Activated naive CD4-positive, alpha-beta T cell treated with anti-CD3 and anti-CD28 coated beads, Interleukin-2, amount 50 U/mL, for 72 hours (primary cell): ENCODE measurements at regions not wholly inside any gene's neighbourhood (a gene's known extent, or its start where the extent isn't known, plus 50 kb on each side); places are given as distances from the start of the nearest gene placed in this dataset.

Experiments
- ATAC-seq, 2 donors: fragments of 150-1000 bp; cut with Tn5 transposase; 2 replicates each; pipeline ENCODE4 v1.10.0; 2021; ENCODE audit warnings: mild to moderate bottlenecking in 2 of 2, moderate library complexity in 2 of 2
- DNase-seq, 2 donors: peaks; one replicate each; pipeline ENCODE4 v3.0.0; 2021 to 2022; ENCODE audit warnings: low spot score in 2 of 2
- H3K27ac Mint-ChIP-seq, 2 donors: one replicate each; pipeline ENCODE4 v1.8.0; 2022; ENCODE audit warnings: mild to moderate bottlenecking in 2 of 2, mixed read lengths in 2 of 2
- H3K36me3 Mint-ChIP-seq, 2 donors: one replicate each; pipeline ENCODE4 v1.8.0; 2022; ENCODE audit warnings: mixed read lengths in 2 of 2
- H3K9me3 Mint-ChIP-seq, 2 donors: one replicate each; pipeline ENCODE4 v1.8.0; 2022; ENCODE audit warnings: mixed read lengths in 2 of 2

DNA sequence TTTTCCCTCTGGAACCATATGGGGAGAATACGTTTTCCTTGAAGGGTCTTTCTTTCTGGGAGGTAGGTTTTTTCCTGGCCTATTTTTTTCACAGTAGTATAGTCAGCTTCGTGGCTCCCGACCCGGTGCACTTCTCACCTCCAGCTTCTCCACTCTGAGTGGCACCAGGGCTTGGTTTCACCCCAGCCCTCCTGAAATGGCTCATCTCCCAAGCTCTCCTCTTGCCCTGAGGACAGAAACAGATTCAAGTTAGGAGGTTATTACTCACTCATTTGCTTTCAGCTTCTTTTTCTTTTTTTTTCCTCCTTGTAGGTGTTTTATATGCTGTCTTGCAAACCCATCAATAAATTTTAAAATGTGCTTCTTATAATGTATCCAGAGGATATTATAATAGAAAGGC lies 199.3 kb downstream of the RFC3 start:
- DNase-seq (no peak), ATAC-seq (no peak)
- Mint-ChIP-seq H3K9me3 (peaks cover 4 to 7% of the 10 kb centered on the region in 2 donors), H3K36me3 (no peaks in the 10 kb centered on the region), H3K27ac (no peak overlapping the region)

GRCh38 chr13:34019870-34020269 lies 201.9 kb downstream of the RFC3 start:
- no peak overlapping the region for H3K27ac Mint-ChIP-seq
- H3K9me3 Mint-ChIP-seq = peaks cover 4 to 12% of the 10 kb centered on the region in 2 donors
- no peaks in the 10 kb centered on the region for H3K36me3 Mint-ChIP-seq
- ATAC-seq = no peak
- DNase-seq = no peak

DNA sequence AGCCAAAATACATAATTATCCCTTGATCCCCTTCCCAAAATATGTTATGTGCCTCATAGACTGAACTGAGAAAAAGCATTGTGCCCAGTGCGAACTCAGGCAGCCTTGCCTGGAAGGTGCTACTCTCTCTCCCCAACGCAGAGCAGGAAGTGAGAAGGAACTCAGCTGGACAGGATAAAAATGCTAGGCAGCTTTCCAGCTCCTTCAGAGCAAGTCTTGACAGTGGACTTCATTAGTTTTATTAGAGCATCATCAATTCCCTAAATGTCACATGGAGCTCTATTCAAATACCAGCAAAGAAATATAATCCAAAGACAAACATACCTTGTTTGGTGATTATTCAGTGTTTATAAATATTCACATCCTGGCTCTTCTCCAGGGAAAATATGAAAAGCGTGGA lies 202.4 kb downstream of the RFC3 start:
- Mint-ChIP-seq H3K27ac (no peak overlapping the region), H3K36me3 (no peaks in the 10 kb centered on the region), H3K9me3 (peaks cover 4 to 12% of the 10 kb centered on the region in 2 donors)
- no peak for DNase-seq
- ATAC-seq = no peak

DNA sequence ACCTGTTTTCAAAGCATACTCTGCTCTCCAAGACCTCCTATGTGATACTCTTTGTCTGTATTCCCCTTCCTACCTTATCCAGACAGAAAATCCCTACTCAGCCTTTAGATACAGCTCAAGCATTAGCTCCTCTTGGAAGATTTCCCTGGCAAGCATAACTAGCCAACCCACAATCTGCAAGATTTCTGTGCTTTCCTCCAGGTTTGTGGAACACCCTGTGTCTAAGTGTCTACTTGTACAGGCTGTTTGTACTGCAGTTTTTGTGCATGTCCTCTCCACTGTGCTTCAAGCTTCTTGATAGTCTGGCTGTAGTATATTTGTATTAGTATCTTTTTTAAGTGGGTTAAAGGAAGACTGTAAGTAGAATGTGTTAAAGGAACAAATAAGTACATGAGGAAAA lies 203.7 kb downstream of the RFC3 start:
- Mint-ChIP-seq H3K36me3 (no peaks in the 10 kb centered on the region), H3K9me3 (peaks cover 8 to 17% of the 10 kb centered on the region in 2 donors), H3K27ac (no peak overlapping the region)
- DNase-seq (no peak), ATAC-seq (no peak)

DNA sequence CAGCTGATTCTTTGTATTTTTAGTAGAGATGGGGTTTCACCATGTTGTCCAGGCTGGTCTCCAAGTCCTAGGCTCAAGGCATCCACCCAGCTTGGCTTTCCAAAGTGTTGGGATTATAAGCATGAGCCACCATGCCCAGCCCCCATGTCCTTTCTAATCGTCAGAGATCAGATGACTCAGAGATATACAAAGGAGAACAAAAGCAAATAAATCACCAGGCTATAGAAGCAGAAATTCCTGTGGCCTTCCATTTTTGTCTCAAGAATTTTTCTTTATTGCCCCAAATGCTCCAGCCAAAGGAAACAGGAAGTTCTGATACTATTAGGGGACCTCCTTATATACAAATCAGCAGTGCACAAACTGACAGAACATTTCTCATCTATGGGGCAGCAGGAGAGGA lies 207.8 kb downstream of the RFC3 start:
- H3K27ac Mint-ChIP-seq = no peak overlapping the region
- no peak for ATAC-seq
- H3K9me3 Mint-ChIP-seq = peaks cover 21 to 28% of the 10 kb centered on the region in 2 donors
- H3K36me3 Mint-ChIP-seq = no peaks in the 10 kb centered on the region
- no peak for DNase-seq

DNA sequence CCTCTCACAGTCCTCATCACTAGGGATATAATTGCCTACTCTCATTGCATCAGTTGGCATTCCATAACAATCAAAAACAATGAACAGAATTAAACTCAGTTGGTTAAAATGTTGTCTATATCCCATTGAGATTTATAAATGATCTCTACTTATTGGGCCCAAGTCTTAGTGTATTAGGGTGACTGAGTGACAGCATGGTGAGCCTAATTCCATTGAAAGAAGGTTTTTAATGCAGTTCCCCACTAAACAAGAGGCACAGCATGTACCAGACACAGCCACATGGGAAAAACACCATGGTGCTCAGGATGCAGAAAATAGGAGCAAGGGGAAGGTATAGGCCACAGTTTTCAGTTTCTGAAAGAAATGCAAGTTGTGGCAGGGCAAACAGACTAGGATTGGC lies 208.4 kb downstream of the RFC3 start:
- H3K36me3 Mint-ChIP-seq = no peaks in the 10 kb centered on the region
- DNase-seq (no peak), ATAC-seq (no peak)
- H3K9me3 Mint-ChIP-seq = peaks cover 21 to 27% of the 10 kb centered on the region in 2 donors
- H3K27ac Mint-ChIP-seq = no peak overlapping the region

GRCh38 chr13:34028496-34029442 lies 210.8 kb downstream of the RFC3 start:
- H3K27ac Mint-ChIP-seq = no peak overlapping the region
- no peak for ATAC-seq
- H3K36me3 Mint-ChIP-seq = no peaks in the 10 kb centered on the region
- no peak for DNase-seq
- peaks cover 15 to 17% of the 10 kb centered on the region in 2 donors for H3K9me3 Mint-ChIP-seq

- no peaks in the 10 kb centered on the region for H3K36me3 Mint-ChIP-seq
- H3K9me3 Mint-ChIP-seq = peaks cover 15 to 17% of the 10 kb centered on the region in 2 donors
- no peak for ATAC-seq
- H3K27ac Mint-ChIP-seq = no peak overlapping the region
- DNase-seq = no peak
These were observed 212.8 kb downstream of the RFC3 start for GRCh38 chr13:34030782-34031181.

DNA sequence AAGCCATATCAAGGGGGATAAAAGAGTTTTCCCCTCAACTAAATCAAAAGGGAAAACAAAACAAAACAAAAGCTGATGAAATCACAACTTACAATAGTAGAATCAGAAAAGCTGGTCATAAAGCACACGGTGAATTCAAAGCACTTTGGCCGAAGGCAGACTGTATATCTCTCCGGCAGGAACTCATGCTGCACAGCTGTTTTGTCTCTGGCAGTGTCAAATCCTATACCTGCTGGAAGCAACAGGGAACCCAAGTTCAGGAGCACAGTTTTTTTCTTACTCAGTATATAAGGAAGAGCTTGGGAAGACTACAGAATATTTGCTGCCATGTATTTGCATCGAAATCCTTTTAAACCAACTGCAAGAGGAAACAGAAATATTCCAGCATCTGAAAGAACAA lies 213.7 kb downstream of the RFC3 start:
- Mint-ChIP-seq H3K36me3 (no peaks in the 10 kb centered on the region), H3K9me3 (peaks cover 11 to 17% of the 10 kb centered on the region in 2 donors), H3K27ac (no peak overlapping the region)
- DNase-seq = no peak
- no peak for ATAC-seq

DNA sequence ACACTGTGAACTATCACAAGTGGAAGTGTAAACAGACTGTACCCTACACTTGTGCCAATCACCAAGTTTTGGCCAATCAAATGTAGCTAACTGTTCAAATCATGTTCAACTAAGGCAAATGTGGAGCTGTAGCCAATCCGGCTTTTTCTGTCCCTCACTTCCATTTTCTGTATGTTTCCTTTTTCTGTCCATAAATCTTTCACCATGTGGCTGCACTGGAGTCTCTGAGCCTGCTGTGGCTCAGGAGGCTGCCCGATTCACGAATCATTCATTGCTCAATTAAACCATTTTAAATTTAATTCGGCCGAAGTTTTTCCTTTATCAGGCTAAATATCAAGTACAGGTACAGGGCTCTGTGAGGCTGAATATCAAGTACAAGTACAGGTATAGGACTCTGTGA lies 216.5 kb downstream of the RFC3 start:
- DNase-seq = no peak
- Mint-ChIP-seq H3K36me3 (no peaks in the 10 kb centered on the region), H3K27ac (no peak overlapping the region), H3K9me3 (peaks cover 9 to 12% of the 10 kb centered on the region in 2 donors)
- ATAC-seq = no peak

- no peak for DNase-seq
- H3K27ac Mint-ChIP-seq = no peak overlapping the region
- ATAC-seq = no peak
- peaks cover 3 to 4% of the 10 kb centered on the region in 2 donors for H3K9me3 Mint-ChIP-seq
- no peaks in the 10 kb centered on the region for H3K36me3 Mint-ChIP-seq
These were observed 217.2 kb downstream of the RFC3 start for GRCh38 chr13:34035178-34035577.

GRCh38 chr13:34035676-34036325 lies 217.9 kb downstream of the RFC3 start:
- DNase-seq = no peak
- peaks cover 3 to 4% of the 10 kb centered on the region in 2 donors for H3K9me3 Mint-ChIP-seq
- no peak for ATAC-seq
- no peak overlapping the region for H3K27ac Mint-ChIP-seq
- H3K36me3 Mint-ChIP-seq = no peaks in the 10 kb centered on the region

- no peak for DNase-seq
- Mint-ChIP-seq H3K9me3 (peaks cover 3 to 4% of the 10 kb centered on the region in 2 donors), H3K36me3 (no peaks in the 10 kb centered on the region), H3K27ac (no peak overlapping the region)
- ATAC-seq = no peak
These were observed 219.9 kb downstream of the RFC3 start for GRCh38 chr13:34037636-34038540.

- Mint-ChIP-seq H3K27ac (no peak overlapping the region), H3K36me3 (no peaks in the 10 kb centered on the region), H3K9me3 (peaks cover 3 to 4% of the 10 kb centered on the region in 2 donors)
- DNase-seq (no peak), ATAC-seq (no peak)
These were observed 220.7 kb downstream of the RFC3 start for GRCh38 chr13:34038541-34039068.

DNA sequence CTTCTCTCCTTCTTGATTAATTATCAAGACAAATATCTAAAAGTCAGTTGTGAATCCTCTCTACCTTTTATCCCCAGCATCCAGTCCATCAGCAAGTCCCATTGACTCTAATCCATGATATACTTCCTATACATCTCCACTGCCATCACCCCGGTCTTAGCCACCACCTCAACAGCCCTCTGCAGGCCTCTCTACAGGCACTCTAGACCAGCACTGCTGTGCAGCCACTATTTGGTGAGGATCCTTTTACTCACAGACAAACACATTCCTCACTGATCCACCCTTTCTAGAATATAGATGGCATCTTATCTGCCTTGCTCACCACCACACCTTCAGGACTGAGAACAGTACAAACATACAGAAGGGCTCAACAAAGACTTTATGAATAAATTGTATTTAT lies 221.7 kb downstream of the RFC3 start:
- ATAC-seq = no peak
- Mint-ChIP-seq H3K36me3 (no peaks in the 10 kb centered on the region), H3K27ac (no peak overlapping the region), H3K9me3 (peaks cover 3 to 4% of the 10 kb centered on the region in 2 donors)
- DNase-seq = no peak

- Mint-ChIP-seq H3K36me3 (no peaks in the 10 kb centered on the region), H3K27ac (no peak overlapping the region), H3K9me3 (peaks cover 3% of the 10 kb centered on the region in 2 donors)
- DNase-seq (no peak), ATAC-seq (no peak)
These were observed 222.9 kb downstream of the RFC3 start for GRCh38 chr13:34040863-34041262.
